ENCODE measurements at regions not wholly inside any gene's neighbourhood (a gene's known extent, or its start where the extent isn't known, plus 50 kb on each side); places are given as distances from the start of the nearest gene placed in this dataset.

DNA sequence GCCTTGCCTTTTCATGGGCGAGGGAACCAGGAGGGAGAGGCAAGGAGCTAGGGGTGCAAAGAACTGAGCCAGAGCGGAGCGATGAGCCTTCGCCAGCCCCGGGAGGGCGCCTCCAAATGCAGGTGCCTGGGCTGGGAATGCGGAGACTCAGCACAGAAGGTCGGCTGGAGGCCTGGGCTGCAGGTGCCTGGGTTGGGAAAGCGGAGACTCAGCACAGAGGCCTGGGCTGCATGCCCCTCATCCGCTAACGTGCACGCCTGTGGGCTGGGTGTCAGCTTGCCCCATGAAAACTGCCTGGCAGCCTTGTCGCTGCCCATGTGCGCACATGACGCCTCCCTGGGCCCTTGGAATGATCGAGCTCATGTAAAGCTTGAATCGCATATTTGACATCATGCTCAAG is 51.8 kb downstream of the POM121L12 start:
- Histone ChIP-seq H3K4me1 (ENCODE audit: control insufficient read depth, insufficient read depth, low read length) (no peaks in the 10 kb centered on the region), H3K27ac (ENCODE audit: low read length) (no peak overlapping the region), H3K4me3 (ENCODE audit: low read length) (no peak overlapping the region), H3K36me3 (ENCODE audit: control insufficient read depth, insufficient read depth, low read length) (no peaks in the 10 kb centered on the region), H3K27me3 (ENCODE audit: control insufficient read depth, insufficient read depth, low read length) (no peaks in the 10 kb centered on the region), H3K9me3 (ENCODE audit: control insufficient read depth, low read depth, low read length) (peaks cover 5% of the 10 kb centered on the region)
- no peak for DNase-seq
- no CpG with 5 or more reads among the region's 17 CpGs for WGBS (ENCODE audit: insufficient coverage, low lambda C conversion rate)

- H3K27me3 ChIP-seq (ENCODE audit: control insufficient read depth, insufficient read depth, low read length), result no peaks in the 10 kb centered on the region
- no peaks in the 10 kb centered on the region for H3K36me3 ChIP-seq (ENCODE audit: control insufficient read depth, insufficient read depth, low read length)
- H3K4me1 ChIP-seq (ENCODE audit: control insufficient read depth, insufficient read depth, low read length), result no peaks in the 10 kb centered on the region
- DNase-seq, result no peak
- no peak overlapping the region for H3K27ac ChIP-seq (ENCODE audit: low read length)
- no peak overlapping the region for H3K4me3 ChIP-seq (ENCODE audit: low read length)
- 94% methylated on average over 2 of the region's 3 CpGs for whole genome bisulfite sequencing (ENCODE audit: insufficient coverage, low lambda C conversion rate)
- H3K9me3 ChIP-seq (ENCODE audit: control insufficient read depth, low read depth, low read length), result no peaks in the 10 kb centered on the region
Measured at GRCh38 chr7:53094191-53094590, 58.8 kb downstream of the POM121L12 start.

DNA sequence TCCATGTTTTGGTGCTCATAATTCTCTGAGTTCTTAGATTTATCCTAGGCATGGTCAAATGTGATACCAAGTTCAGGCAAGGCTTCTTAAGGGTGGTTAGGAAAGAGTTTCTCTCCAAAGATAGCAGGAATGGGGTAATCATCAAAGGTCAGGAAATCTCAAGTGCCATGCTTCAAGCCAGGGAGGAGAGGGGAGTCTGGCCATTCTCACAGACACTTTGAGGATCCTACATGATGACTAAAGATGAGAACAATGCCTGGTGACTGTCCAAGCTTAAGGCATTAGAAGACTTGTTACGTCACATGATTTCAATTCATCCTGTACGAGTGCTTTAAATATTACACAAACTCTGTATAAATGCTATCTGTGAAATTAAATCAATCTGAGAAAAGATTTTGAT is 59.4 kb downstream of the POM121L12 start:
- no peaks in the 10 kb centered on the region for H3K4me1 ChIP-seq (ENCODE audit: control insufficient read depth, insufficient read depth, low read length)
- 100% methylated on average over 2 of the region's 2 CpGs for WGBS (ENCODE audit: insufficient coverage, low lambda C conversion rate)
- no peak overlapping the region for H3K4me3 ChIP-seq (ENCODE audit: low read length)
- no peaks in the 10 kb centered on the region for H3K27me3 ChIP-seq (ENCODE audit: control insufficient read depth, insufficient read depth, low read length)
- H3K9me3 ChIP-seq (ENCODE audit: control insufficient read depth, low read depth, low read length), result no peaks in the 10 kb centered on the region
- H3K36me3 ChIP-seq (ENCODE audit: control insufficient read depth, insufficient read depth, low read length), result no peaks in the 10 kb centered on the region
- no peak for DNase-seq
- H3K27ac ChIP-seq (ENCODE audit: low read length), result no peak overlapping the region

DNA sequence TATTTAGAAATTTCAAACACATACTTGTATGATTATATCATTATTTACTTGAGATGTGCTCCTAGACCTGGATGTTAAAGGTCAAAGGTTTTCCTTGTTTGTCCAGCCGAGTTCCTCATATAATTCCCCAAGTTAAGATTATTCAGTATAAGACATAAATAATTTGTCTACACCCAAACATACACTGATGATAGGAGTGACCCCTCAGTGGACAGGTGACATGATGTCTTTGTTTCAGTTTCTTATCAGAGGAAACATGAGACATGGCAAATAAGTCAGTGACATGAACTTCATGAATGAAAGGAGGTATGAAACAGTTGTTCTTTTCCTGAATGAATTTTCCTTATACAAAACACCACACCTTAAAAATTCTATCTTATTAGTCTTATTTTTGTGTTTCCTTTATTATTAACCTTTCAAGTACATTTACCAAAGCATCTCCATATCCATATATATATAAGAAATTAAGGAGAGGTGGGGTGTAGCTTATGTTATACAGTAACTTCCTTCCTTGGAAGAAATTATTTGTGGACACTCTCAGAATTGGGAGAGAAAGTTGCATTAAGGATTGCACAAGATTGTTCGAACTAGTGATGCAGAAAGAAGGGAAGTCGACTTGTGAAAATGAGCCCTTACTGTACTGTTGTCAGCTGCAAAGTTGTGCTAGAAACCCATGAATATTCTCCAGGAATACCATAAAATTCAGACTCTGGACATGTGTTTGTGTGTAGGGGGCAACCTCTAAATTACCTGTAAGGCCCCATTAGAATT is 60.5 kb downstream of the POM121L12 start:
- no peak for DNase-seq
- 20% methylated on average over 2 of the region's 3 CpGs for WGBS (ENCODE audit: insufficient coverage, low lambda C conversion rate)
- no peaks in the 10 kb centered on the region for H3K36me3 ChIP-seq (ENCODE audit: control insufficient read depth, insufficient read depth, low read length)

GRCh38 chr7:53100091-53100490 is 64.7 kb downstream of the POM121L12 start:
- WGBS (ENCODE audit: insufficient coverage, low lambda C conversion rate), result 100% methylated on average over 1 of the region's 4 CpGs
- Histone ChIP-seq H3K9me3 (ENCODE audit: control insufficient read depth, low read depth, low read length) (no peaks in the 10 kb centered on the region), H3K27ac (ENCODE audit: low read length) (no peak overlapping the region), H3K27me3 (ENCODE audit: control insufficient read depth, insufficient read depth, low read length) (no peaks in the 10 kb centered on the region), H3K36me3 (ENCODE audit: control insufficient read depth, insufficient read depth, low read length) (no peaks in the 10 kb centered on the region), H3K4me3 (ENCODE audit: low read length) (no peak overlapping the region), H3K4me1 (ENCODE audit: control insufficient read depth, insufficient read depth, low read length) (no peaks in the 10 kb centered on the region)
- no peak for DNase-seq

More for the DNA sequence above, 60.5 kb downstream of the POM121L12 start:
- H3K27ac ChIP-seq (ENCODE audit: low read length), result no peak overlapping the region
- no peaks in the 10 kb centered on the region for H3K9me3 ChIP-seq (ENCODE audit: control insufficient read depth, low read depth, low read length)
- no peaks in the 10 kb centered on the region for H3K27me3 ChIP-seq (ENCODE audit: control insufficient read depth, insufficient read depth, low read length)
- no peak overlapping the region for H3K4me3 ChIP-seq (ENCODE audit: low read length)
- H3K4me1 ChIP-seq (ENCODE audit: control insufficient read depth, insufficient read depth, low read length), result no peaks in the 10 kb centered on the region

GRCh38 chr7:53101026-53101425 is 65.6 kb downstream of the POM121L12 start:
- WGBS (ENCODE audit: insufficient coverage, low lambda C conversion rate), result 50% methylated on average over 2 of the region's 7 CpGs
- Histone ChIP-seq H3K9me3 (ENCODE audit: control insufficient read depth, low read depth, low read length) (no peaks in the 10 kb centered on the region), H3K36me3 (ENCODE audit: control insufficient read depth, insufficient read depth, low read length) (no peaks in the 10 kb centered on the region), H3K4me1 (ENCODE audit: control insufficient read depth, insufficient read depth, low read length) (no peaks in the 10 kb centered on the region), H3K27ac (ENCODE audit: low read length) (no peak overlapping the region), H3K4me3 (ENCODE audit: low read length) (no peak overlapping the region), H3K27me3 (ENCODE audit: control insufficient read depth, insufficient read depth, low read length) (no peaks in the 10 kb centered on the region)
- DNase-seq, result no peak

GRCh38 chr7:53110425-53110824 is 75.0 kb downstream of the POM121L12 start:
- Histone ChIP-seq H3K36me3 (ENCODE audit: control insufficient read depth, insufficient read depth, low read length) (no peaks in the 10 kb centered on the region), H3K9me3 (ENCODE audit: control insufficient read depth, low read depth, low read length) (no peaks in the 10 kb centered on the region), H3K4me1 (ENCODE audit: control insufficient read depth, insufficient read depth, low read length) (no peaks in the 10 kb centered on the region), H3K27me3 (ENCODE audit: control insufficient read depth, insufficient read depth, low read length) (no peaks in the 10 kb centered on the region), H3K4me3 (ENCODE audit: low read length) (no peak overlapping the region), H3K27ac (ENCODE audit: low read length) (no peak overlapping the region)
- 88% methylated on average over 4 of the region's 4 CpGs for WGBS (ENCODE audit: insufficient coverage, low lambda C conversion rate)
- DNase-seq, result no peak

DNA sequence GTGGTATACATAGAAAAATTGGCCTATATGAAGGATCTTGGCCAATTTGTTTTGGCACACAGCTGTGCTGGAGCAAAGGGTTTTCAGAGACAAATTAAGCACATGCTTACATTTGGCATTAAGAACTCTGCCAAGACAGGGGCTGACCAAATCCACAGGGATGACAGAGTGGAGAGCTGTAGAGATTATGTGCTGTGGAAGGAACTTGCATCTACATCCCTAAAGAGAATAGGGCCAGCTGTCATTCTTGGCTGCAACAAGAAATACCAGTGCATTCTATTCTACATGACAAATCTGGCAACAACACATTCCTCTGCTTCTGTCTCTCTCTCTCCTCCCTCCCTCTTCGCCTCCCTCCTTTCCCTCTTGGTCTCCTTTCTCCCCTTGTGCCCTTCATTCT is 75.6 kb downstream of the POM121L12 start:
- peak in 1 of 2 donors; percentile 6 for DNase-seq
- H3K27ac ChIP-seq (ENCODE audit: low read length), result no peak overlapping the region
- no peaks in the 10 kb centered on the region for H3K9me3 ChIP-seq (ENCODE audit: control insufficient read depth, low read depth, low read length)
- no peak overlapping the region for H3K4me3 ChIP-seq (ENCODE audit: low read length)
- no peaks in the 10 kb centered on the region for H3K36me3 ChIP-seq (ENCODE audit: control insufficient read depth, insufficient read depth, low read length)
- H3K4me1 ChIP-seq (ENCODE audit: control insufficient read depth, insufficient read depth, low read length), result no peaks in the 10 kb centered on the region
- no peaks in the 10 kb centered on the region for H3K27me3 ChIP-seq (ENCODE audit: control insufficient read depth, insufficient read depth, low read length)
- WGBS (ENCODE audit: insufficient coverage, low lambda C conversion rate), result 100% methylated on average over 1 of the region's 1 CpG

DNA sequence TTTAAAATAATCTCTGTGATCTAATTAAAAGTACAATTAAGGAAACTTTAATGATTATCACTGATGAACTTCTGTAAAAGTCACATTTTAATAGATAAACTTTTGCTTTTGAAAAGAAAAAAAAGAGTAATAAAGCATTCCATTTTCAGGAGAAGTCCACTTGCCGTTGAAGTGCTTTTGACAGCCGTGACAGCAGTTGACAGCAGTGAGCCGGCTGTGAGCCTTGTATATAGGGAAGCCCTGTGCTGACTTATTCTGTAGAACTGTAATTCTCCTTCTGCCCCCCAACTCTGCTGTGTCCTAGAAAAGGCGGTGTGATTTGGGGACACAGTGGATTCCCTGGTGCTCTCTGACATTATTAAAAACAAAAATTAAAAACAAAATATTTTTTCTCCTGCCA is 78.0 kb downstream of the POM121L12 start:
- no peak overlapping the region for H3K4me3 ChIP-seq (ENCODE audit: low read length)
- H3K9me3 ChIP-seq (ENCODE audit: control insufficient read depth, low read depth, low read length), result no peaks in the 10 kb centered on the region
- no peak overlapping the region for H3K27ac ChIP-seq (ENCODE audit: low read length)
- no CpG with 5 or more reads among the region's 4 CpGs for WGBS (ENCODE audit: insufficient coverage, low lambda C conversion rate)
- no peaks in the 10 kb centered on the region for H3K36me3 ChIP-seq (ENCODE audit: control insufficient read depth, insufficient read depth, low read length)
- no peaks in the 10 kb centered on the region for H3K4me1 ChIP-seq (ENCODE audit: control insufficient read depth, insufficient read depth, low read length)
- no peaks in the 10 kb centered on the region for H3K27me3 ChIP-seq (ENCODE audit: control insufficient read depth, insufficient read depth, low read length)
- no peak for DNase-seq

GRCh38 chr7:53119514-53119941 is 84.1 kb downstream of the POM121L12 start:
- Histone ChIP-seq H3K27ac (ENCODE audit: low read length) (no peak overlapping the region), H3K4me1 (ENCODE audit: control insufficient read depth, insufficient read depth, low read length) (no peaks in the 10 kb centered on the region), H3K36me3 (ENCODE audit: control insufficient read depth, insufficient read depth, low read length) (no peaks in the 10 kb centered on the region), H3K27me3 (ENCODE audit: control insufficient read depth, insufficient read depth, low read length) (no peaks in the 10 kb centered on the region), H3K4me3 (ENCODE audit: low read length) (no peak overlapping the region), H3K9me3 (ENCODE audit: control insufficient read depth, low read depth, low read length) (no peaks in the 10 kb centered on the region)
- DNase-seq, result no peak
- 57% methylated on average over 2 of the region's 4 CpGs for WGBS (ENCODE audit: insufficient coverage, low lambda C conversion rate)

GRCh38 chr7:53121374-53121773 is 85.9 kb downstream of the POM121L12 start:
- Histone ChIP-seq H3K4me1 (ENCODE audit: control insufficient read depth, insufficient read depth, low read length) (no peaks in the 10 kb centered on the region), H3K36me3 (ENCODE audit: control insufficient read depth, insufficient read depth, low read length) (no peaks in the 10 kb centered on the region), H3K27ac (ENCODE audit: low read length) (no peak overlapping the region), H3K9me3 (ENCODE audit: control insufficient read depth, low read depth, low read length) (no peaks in the 10 kb centered on the region), H3K27me3 (ENCODE audit: control insufficient read depth, insufficient read depth, low read length) (no peaks in the 10 kb centered on the region), H3K4me3 (ENCODE audit: low read length) (no peak overlapping the region)
- 91% methylated on average over 3 of the region's 4 CpGs for WGBS (ENCODE audit: insufficient coverage, low lambda C conversion rate)
- DNase-seq, result no peak

All from large intestine (tissue), 3 donors.